ENCODE measurements at regions not wholly inside any gene's neighbourhood (a gene's known extent, or its start where the extent isn't known, plus 50 kb on each side); places are given as distances from the start of the nearest gene placed in this dataset.
A peak's percentile ranks its signal among the peaks of the same experiment; 100 is the strongest.

- H3K36me3 Mint-ChIP-seq (ENCODE audit: low read depth), result no peaks in the 10 kb centered on the region
- no peak for TF ChIP-seq CTCF (IDR thresholded peaks at IDR 0.05)
- no peak overlapping the region for H3K4me3 Mint-ChIP-seq
- H3K4me1 Mint-ChIP-seq (ENCODE audit: low read depth), result peaks cover 30% of the 10 kb centered on the region
- peaks cover 16% of the 10 kb centered on the region for H3K27me3 Mint-ChIP-seq (ENCODE audit: insufficient read depth)
- no peak for DNase-seq
- H3K27ac Mint-ChIP-seq, result peak overlapping the region; percentile 26; the same call in 1 of the 2 replicates
- no peaks in the 10 kb centered on the region; the same call in 1 of the 2 replicates for H3K9me3 Mint-ChIP-seq
Observed at GRCh38 chr18:10266334-10266590, 188.2 kb upstream of the APCDD1 start.

- DNase-seq, result no peak
- no peaks in the 10 kb centered on the region for H3K36me3 Mint-ChIP-seq (ENCODE audit: low read depth)
- no peak overlapping the region for H3K27ac Mint-ChIP-seq
- TF ChIP-seq CTCF (IDR thresholded peaks at IDR 0.05), result no peak
- H3K4me3 Mint-ChIP-seq, result no peak overlapping the region
- peaks cover 30% of the 10 kb centered on the region for H3K4me1 Mint-ChIP-seq (ENCODE audit: low read depth)
- H3K9me3 Mint-ChIP-seq, result no peaks in the 10 kb centered on the region
- H3K27me3 Mint-ChIP-seq (ENCODE audit: insufficient read depth), result peaks cover 21% of the 10 kb centered on the region
Observed at GRCh38 chr18:10269261-10269660, 185.2 kb upstream of the APCDD1 start.

GRCh38 chr18:10270151-10270571 lies 184.3 kb upstream of the APCDD1 start:
- Mint-ChIP-seq H3K36me3 (ENCODE audit: low read depth) (no peaks in the 10 kb centered on the region), H3K9me3 (no peaks in the 10 kb centered on the region), H3K27me3 (ENCODE audit: insufficient read depth) (peaks cover 22% of the 10 kb centered on the region), H3K4me3 (peak overlapping the region; percentile 21), H3K27ac (peak overlapping the region; percentile 8; the same call in 1 of the 2 replicates), H3K4me1 (ENCODE audit: low read depth) (peaks cover 30% of the 10 kb centered on the region)
- peak; percentile 19 for DNase-seq
- no peak for TF ChIP-seq CTCF (IDR thresholded peaks at IDR 0.05)

GRCh38 chr18:10271481-10271880 lies 183.0 kb upstream of the APCDD1 start:
- Mint-ChIP-seq H3K4me3 (no peak overlapping the region), H3K36me3 (ENCODE audit: low read depth) (no peaks in the 10 kb centered on the region), H3K27me3 (ENCODE audit: insufficient read depth) (peaks cover 17% of the 10 kb centered on the region), H3K4me1 (ENCODE audit: low read depth) (peaks cover 17% of the 10 kb centered on the region), H3K9me3 (no peaks in the 10 kb centered on the region), H3K27ac (no peak overlapping the region)
- DNase-seq, result peak; percentile 17
- TF ChIP-seq CTCF (IDR thresholded peaks at IDR 0.05), result no peak

- H3K9me3 Mint-ChIP-seq, result no peaks in the 10 kb centered on the region
- no peak overlapping the region for H3K4me3 Mint-ChIP-seq
- no peaks in the 10 kb centered on the region for H3K36me3 Mint-ChIP-seq (ENCODE audit: low read depth)
- DNase-seq, result peak; percentile 19
- peaks cover 16% of the 10 kb centered on the region for H3K27me3 Mint-ChIP-seq (ENCODE audit: insufficient read depth)
- TF ChIP-seq CTCF (IDR thresholded peaks at IDR 0.05), result no peak
- no peak overlapping the region for H3K27ac Mint-ChIP-seq
- H3K4me1 Mint-ChIP-seq (ENCODE audit: low read depth), result peaks cover 13% of the 10 kb centered on the region
Observed at GRCh38 chr18:10274301-10274700, 180.1 kb upstream of the APCDD1 start.

GRCh38 chr18:10275486-10275885 lies 178.9 kb upstream of the APCDD1 start:
- peaks cover 2% of the 10 kb centered on the region for H3K4me1 Mint-ChIP-seq (ENCODE audit: low read depth)
- no peak for DNase-seq
- no peak overlapping the region for H3K27ac Mint-ChIP-seq
- TF ChIP-seq CTCF (IDR thresholded peaks at IDR 0.05), result no peak
- no peaks in the 10 kb centered on the region for H3K9me3 Mint-ChIP-seq
- no peaks in the 10 kb centered on the region for H3K36me3 Mint-ChIP-seq (ENCODE audit: low read depth)
- H3K27me3 Mint-ChIP-seq (ENCODE audit: insufficient read depth), result peaks cover 16% of the 10 kb centered on the region
- H3K4me3 Mint-ChIP-seq, result no peak overlapping the region
